NCI-H2107 treated with DMSO at 0.1 percent for 48 hours (cell line): ENCODE measurements at regions not wholly inside any gene's neighbourhood (a gene's known extent, or its start where the extent isn't known, plus 50 kb on each side); places are given as distances from the start of the nearest gene placed in this dataset.

Experiments used
- DNase-seq: peaks from one replicate; lab custom pipeline; 2025; ENCODE audit not compliant: unreplicated experiment; lab: John Stamatoyannopoulos, UW

DNA sequence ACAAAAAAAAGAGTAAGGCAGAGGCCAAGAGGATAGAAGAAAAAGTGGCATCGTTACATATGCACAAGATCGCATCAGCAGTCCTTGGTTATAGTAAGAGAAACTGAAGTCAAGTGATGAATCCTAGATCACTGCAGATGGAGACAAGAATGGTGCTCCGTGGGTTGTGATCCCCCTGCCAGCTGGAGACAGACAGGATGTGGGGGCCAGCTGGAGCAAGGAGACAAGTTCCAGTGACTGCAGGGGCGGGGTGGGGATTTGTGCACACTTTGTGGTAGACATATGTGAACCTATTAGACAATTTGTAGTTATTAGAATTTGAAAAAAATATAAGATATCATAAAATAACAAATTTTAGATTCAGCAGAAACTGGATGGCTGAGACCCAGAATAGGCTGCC, 697.9 kb upstream of the ADAMTS16 start:
- no peak for DNase-seq

DNA sequence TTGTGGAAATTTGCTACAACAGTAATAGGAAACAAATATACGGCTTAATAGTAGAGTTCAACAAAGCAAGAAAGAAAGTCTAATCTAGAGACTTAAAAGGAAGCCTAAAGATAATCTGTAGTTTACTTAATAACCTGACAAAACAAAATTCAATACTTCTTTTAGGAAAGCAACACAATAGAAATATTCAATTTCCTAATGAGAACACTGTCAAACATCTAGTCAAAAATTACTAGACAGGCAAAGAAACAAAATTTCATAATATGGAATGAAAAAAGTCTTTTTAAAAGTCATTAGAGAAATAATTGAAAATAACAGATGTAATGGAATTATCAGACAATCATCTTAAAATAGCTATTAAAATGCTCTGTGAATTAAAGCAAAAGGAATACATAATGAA, 692.5 kb upstream of the ADAMTS16 start:
- DNase-seq = no peak

DNA sequence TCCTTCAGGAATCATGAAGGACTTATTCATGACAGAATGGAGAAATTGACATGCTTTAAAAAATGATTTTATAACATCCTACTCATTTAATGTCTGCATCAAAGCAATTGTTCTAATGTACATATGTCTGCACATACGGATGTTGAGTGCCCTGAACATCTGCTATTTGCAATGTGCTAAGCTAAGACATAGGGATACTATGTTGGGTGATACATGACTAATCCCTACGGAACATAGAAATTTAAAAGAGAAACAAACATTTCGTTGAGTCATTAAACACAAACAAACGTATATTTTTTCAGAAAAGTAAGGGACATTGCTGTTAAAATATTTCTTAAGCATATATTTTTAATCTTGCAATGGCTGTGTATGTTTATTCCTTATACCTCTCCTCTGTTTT, 686.5 kb upstream of the ADAMTS16 start:
- no peak for DNase-seq

DNA sequence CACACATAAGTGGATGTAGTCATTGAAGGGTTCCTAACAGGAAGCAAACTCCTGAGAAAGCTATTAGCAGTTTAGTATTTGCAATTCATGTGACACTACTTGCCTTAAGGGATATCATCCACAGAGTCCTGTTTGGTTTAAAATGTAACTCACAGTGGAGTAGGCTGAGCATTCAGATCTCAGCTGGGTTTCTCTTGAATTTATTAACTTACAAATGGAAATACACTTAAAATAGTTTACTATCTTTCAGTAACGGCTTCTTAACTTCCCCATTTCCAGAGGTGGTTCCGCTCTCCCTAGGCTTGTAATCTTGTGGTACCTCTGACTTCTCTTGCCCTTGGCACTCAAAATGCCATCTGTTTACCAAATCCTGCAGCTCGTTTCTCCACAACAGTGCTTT, 660.7 kb upstream of the ADAMTS16 start:
- DNase-seq = no peak

DNA sequence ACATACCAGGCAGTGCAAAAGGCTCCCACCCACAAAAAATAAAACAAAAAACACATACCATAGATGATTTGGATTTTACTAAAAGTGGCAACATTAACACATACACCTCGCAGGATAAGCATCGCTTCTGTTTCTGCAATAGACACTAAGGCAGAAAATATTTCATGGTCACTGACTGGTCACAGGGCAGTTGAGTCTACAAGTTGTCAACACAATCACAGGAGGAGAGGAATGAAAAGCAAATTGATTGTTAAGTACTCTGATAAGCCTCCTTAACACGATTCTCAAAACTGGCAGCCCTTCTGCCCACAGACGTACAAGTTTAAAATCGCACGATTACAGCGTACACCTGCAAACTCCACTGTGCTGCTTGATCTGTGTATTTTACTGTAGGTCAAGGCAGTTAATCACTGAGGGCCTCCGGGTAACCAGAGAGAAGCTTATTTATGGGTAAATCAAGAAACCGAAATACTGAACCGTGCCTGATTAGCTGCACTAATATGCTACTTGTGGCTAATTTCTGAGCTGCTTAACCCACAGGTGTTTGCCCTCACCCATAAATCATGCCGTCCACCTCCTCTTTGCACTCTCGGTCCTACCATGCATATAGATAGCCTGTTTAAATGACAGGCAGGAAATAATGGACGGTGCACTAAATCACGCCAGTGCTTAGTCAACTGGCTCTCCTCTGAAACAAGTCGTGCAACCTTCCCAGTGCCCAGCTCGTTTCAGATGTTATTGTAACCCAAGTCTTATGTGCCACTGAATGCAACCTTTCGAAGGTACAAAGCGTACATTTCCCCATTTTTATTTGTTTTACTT, 659.4 kb upstream of the ADAMTS16 start:
- DNase-seq = no peak

DNA sequence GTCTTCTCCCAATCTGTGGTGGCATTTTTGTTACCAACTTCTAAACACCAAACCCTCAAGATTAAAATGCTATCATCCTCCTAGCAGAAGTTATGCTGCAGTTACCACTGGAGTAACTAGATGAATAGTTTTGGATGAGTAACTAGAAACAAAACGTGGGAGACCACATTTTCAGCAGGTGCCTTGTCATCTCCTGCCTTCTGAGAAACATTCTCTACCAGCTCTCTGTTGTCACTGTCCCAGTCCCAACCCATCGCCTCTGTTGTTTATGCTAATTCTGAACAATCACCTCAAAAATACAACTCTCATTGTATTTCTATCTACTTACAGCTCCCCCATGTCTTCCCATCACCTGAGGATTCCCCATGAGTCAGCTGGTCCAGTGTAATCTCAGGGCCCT, 652.5 kb upstream of the ADAMTS16 start:
- DNase-seq = no peak

DNA sequence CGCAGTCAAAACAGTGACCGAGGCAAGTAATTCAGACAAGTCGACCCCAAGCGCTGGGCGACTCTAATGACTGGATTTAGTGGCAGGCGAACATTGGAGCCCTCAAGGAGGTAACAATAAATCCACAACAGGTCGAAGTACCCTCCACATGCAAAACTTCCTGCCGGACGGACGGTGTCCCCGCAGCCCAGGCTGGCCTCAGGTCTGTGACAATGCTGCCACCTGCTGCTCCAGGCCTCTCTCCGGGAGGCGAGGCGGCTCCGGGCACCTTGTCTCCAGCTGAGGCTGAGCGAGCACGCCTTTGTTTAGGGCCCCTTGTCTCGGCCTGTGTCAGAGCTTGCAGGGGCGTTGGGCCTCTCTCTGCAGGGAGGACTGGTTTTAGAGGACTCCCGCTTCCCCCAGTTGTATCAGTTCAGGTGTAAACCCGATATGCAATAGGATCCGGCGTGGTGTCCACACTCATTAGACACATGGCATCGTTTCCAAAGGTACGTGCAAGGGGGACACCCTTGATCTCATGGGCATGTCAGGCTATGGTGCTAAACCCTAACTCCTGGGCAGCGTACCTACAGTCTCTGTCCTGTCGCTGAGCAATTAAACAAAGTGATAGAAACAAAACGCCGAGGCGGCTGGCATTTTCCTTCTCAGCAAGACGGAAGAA, 628.0 kb upstream of the ADAMTS16 start:
- DNase-seq = peak; percentile 71

DNA sequence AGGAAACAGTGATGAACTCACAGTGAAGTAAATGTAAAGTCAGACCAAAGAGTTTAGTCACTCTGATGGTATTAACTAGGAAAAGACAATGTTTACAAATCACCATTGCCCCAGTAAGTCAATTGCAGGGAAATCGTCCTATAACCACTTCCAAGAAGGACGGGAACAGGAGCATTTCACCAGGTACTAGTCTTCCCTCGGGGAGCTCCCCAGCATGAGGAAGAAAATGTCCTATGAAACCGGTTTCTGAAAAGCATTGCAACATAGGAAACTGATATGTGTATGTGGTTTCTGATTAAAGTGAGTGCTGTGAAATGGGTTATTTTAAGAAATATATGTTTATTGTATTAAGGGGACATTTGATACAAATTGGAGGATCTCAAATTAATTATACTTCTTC, 626.7 kb upstream of the ADAMTS16 start:
- peak; percentile 77 for DNase-seq

DNA sequence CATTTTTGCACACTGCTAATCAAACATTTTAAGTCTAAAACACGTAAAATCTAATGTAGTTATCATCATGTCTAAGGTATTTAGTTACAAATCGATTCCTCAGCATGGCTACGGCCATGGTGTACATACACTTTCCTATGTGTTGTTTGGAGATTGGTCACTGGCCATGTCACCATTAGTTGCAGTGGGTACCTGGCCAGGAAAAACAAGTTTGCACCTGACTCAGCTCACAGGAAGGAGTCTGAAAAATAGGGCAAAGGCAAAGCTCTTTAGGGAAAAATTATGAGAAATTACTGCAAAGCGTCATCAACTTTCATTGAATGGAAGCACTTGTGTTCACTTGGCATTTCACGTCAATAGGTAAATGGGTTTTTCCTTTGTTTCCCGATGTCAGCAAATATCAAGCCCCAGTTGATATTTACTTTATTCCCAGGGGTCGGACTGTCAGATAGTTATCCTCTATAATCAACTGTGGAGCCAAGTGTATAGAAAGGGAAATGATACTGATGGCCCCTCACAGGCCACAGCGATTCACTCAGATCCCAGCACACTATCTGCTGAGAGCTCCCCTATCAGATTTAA, 626.0 kb upstream of the ADAMTS16 start:
- peak; percentile 65 for DNase-seq

DNA sequence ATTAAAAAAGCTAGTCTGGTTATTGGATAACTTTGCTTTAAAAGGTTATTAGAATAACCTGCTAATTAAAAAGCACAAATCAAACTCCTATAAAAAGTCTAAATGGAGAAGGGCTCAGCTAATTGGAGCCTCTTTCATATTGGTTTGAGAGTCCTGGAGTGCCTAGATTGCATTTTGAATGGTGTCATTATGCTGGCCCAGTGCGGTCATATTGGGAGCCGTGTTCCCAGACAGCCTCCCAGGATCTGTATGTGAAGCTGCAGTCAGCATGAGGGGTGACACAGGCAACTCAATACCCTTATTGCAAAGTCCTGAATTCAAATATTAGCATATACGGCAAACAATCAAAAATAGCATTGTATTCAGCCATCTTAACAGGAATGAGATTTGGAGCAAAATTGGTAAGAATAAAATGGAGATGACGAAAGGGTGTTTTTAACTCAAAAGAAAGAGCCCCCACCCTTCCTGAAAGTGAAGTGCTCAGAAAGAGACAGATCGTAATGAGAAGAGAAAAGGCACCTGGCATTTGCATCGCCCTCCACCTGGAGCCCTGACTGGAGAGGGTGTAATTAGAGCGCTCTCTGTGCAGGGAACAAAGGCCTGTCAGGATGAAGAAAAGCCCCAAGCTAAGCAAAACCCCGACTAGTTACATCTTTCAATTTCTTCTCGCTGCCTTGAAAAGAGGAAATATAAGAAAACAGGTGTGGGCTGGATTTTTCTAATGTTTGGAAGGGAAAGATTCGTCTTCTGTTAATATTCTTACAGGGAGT, 621.0 kb upstream of the ADAMTS16 start:
- DNase-seq = peak; percentile 96

DNA sequence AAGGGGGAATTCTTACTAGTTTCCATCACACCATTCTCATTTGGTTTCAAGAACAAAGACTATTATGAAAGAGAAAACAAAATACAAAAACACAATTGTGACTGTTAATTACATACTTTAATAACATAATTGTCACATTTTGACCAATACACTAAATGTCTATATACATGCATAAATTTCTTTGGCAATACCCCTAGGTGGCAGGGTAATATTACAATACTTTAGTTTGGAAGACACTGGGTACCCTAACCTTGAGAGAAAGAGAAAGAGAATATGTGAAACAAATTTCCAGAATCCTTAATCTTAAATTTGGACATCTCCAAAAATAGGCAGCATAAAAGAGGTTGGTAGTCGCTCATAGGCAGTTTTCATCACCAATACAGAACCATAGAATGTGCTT, 619.6 kb upstream of the ADAMTS16 start:
- DNase-seq = peak; percentile 55

DNA sequence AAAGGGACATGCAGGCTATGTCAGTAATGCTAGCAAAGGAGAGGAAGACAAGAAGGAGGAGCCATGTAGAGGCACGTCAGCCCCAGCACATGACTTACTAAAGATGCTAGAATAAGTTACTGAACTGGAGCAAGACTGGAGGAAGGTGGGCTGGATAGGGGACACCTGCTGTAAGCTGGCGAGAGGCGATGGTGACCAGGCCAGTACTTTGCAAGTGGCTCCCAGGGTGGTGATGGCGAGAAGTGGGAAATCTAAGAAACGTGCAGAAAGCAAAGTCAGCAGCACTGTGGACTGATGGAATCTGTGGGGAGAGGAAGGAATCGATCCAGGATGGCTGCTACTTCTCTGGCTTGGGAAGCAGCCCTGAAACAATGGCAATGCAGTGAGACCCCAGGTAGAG, 617.1 kb upstream of the ADAMTS16 start:
- DNase-seq = no peak

DNA sequence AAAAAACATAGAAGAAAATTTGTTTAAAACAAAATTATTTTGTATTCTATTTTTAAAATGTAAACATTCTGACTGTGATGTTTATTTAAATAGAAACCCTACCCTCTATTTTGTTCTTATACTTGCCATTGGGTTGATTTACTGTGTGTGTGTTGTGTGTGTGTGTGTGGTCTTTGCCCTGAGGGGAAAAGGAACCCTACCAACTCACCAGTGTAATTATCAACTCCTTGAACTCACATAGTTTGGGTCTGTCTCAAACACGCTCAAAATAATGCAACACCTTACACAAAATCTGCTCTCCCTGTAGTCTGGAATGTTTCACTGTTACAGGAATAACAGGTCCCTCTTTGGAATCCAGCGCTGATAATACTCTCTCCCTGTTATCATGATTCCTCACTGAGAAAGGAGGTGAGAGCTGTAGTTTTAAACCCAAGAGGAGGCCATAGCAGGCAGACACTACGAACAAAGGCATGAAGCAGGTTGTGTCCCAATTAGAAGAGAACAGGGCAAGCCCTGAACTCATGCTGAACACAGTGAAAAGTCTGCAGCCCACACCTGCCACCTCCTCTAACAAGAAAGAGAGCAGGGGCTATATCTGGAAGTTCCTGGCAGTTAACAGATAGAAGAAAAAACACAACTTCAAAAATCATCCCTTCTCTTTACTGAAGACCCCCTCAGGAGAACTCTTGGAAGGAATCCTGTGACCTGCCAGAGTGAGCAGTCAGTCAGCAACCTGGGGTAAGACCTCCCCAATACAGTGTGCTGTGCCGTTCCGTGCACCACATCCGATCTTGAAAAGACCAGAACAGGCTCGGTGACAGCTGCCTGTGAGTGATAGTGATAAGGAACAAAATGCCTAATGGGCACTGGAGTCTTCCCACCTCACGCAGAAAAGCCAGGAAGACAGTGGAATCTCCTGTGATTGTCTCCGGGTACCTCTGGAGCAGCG, 608.1 kb upstream of the ADAMTS16 start:
- no peak for DNase-seq

DNA sequence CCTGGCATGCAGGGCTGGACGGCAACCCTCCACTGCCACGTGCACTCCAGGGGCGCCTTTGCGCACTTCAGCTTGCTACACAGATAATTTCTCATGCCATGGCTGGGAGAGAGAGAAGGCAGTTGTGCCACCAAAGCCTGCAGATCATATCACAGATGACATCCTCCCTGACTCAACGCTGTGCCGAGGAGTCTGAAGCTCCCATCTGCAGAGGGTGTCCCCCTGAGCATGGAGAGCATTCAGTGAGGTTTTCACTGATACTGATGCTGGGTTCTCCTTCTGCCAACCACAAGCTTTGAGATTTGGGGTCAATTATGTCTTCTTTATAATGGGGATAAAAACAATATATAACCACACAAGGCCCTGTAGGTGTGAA, 607.4 kb upstream of the ADAMTS16 start:
- DNase-seq = no peak

DNA sequence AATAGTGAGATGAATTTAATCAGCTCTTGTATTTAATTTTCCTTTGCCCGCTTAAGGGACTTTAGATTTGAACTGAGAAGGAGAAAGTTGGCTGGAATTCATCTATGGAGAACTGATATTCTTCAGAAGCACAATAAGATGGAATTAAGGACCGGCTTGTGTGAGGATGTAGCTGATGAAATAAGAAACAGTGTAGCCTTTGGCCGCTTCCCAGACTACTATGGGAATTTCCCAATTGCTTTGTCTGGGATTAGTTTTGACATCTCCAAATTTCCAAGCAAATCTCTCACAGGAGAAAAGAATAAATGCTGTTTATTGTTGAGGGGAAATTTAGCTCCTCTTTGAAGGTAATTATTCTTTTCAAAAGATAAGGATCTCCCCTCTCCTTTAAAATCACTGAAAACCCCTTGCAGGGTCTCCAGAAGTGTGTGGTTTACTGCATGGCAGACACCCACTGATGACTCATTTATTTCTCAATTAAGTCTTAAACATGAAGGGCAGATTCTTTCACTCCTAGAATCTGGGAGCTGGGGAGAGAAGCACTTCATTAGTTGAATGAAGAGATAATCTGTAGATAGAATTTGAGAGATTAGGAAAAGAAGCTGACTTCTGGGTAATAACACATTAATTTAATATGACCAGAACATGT, 606.5 kb upstream of the ADAMTS16 start:
- no peak for DNase-seq

DNA sequence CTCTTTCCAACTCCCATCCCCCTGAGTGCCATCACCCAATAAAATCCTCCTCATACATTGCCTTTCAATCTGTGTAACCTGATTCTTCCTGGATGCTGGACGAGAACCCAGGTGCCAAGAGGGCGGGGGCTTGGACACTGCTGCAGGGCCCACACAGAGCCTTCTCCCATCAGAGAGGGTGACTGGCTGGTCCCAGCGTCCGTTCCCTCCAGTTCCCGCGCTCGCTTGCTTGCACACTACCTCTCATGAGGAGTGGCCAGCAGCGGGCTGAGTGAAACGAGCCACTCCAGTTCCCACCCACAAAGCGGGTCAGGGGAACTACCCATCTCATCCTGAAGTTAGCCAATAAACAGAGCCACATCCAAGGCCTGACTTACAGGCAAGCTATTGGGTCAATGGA, 602.6 kb upstream of the ADAMTS16 start:
- DNase-seq = no peak

DNA sequence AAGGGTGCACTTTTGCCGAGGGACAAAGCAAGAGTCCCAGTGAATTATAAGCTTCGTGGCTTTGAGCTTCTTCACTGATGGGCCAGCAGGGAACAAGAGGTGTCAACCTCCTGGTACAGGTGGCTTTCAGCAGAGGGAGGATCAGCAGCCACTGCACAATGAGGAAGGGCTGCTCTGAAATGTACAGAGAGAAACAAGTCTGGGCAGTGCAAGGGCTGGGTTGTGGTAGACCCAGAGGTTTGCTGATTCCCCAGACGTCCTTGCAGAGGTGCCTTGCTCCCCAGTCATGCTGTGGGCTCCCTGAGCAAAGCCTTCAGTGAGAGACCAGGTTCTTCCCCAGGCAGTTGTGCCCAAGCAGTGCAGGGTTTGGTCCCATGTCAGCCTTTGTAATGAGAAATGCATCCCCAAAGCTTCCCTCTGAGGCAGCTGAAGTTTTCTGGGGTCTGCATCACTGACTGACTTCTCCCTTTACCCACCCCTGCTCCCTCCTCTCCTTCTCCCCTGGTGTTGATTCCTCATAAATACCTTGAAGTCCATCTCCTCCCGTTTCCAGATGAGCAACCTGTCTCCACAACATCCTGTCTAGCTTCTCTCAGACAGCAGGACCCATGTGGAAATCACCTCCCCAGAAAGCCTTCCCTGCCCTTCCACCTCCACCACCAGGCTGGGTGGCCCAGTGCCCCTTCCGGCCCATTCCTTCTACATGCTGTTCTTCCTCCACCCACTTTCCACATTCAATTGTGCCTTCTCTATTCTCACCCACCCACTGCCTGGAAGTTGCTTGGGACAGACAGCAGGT, 599.6 kb upstream of the ADAMTS16 start:
- DNase-seq = no peak

DNA sequence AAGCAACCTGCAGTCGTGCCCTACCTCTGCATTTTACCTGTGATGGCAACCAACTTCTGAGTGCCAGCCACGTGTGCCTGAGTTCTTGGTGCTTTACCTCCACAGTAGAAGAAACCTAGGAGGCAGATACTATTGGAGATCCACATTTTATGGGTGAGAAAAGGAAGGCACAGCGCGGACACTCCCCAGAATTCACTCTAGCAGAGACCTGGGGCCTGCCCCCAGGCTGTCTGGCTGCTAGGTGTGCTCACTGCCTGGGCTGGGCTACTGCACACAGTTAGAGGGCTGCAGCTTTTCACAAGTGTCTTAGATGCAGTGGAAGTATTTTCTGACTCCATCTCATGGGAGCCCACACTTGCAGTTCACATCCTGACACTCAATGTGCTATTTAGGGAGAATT, 598.8 kb upstream of the ADAMTS16 start:
- DNase-seq = no peak

DNA sequence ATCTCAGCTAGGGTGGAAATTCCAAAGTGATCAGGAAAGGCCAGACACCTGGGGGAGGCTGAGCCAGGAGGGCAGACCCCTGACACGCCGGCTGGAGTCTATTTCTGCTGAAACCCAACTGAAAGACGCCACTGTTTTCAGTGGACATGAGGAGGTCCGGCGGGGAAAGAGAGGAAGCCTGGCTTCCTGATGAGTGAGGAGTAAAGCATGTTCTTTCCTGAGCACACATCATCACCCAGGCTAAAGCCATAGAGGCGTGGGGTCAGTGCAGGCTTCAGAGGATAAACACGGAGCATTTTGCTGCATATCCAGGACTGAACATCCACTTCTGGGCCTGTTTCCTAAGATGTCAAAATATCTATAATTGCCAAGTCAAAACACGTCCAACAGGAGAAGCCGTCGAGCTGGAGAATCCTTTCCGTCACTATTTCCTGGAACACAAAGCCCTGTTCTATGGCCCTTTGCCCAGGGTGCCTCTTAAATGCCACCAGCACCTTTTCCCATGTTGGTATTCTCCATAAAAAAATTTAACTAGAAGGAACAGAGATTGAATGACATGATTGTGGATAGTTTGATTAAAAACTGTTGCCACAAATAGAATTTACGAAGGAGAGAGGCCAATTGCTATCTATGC, 597.9 kb upstream of the ADAMTS16 start:
- no peak for DNase-seq
